Activated T-helper 1 cell treated with anti-CD3 and anti-CD28 coated beads, Interleukin-2, amount 50 U/mL, for 16 hours (primary cell): ENCODE measurements at regions not wholly inside any gene's neighbourhood (a gene's known extent, or its start where the extent isn't known, plus 50 kb on each side); places are given as distances from the start of the nearest gene placed in this dataset.

Source experiments
- DNase-seq, 2 donors: peaks; one replicate each; pipeline ENCODE4 v3.0.0-alpha.2; 2020; ENCODE audit warnings: low read depth in 1 of 2, low spot score in 1 of 2

DNA sequence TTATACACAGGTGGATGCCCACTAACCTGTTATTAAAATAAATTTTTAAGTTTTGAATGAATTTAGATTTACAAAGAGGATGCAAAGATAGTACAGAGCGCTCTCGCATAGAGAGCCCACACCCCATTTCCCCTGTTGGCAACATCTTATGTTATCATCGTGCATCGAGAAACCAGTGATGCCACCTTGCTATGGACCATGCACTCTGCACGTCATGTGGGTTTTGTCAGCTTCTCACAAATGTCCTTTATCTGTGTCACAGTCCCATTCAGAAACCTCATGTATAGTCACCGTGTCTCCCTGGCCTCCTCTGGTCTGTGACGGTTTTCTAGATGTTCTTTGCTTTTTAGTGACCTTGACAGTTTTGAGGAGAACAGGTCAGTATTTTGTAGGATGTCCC is 60.0 kb downstream of the ING1 start:
- DNase-seq, result no peak

DNA sequence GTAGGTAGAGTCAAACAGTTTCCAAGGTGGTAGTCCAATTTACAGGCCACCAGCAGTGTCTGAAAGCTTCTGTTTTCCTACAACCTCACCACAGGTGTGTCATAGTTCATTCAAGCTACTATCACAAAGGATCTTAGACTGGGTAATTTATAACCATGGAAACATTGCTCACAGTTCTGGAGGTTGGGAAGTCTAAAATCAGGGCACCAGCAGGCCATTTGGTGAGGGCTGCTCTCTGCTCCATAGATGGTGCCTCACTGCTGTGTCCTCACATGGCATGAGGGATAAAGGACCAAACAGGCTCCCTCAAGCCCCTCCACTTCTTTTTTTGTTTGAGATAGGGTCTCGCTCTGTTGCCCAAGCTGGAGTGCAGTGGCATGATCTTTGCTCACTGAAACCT is 60.6 kb downstream of the ING1 start:
- no peak for DNase-seq

DNA sequence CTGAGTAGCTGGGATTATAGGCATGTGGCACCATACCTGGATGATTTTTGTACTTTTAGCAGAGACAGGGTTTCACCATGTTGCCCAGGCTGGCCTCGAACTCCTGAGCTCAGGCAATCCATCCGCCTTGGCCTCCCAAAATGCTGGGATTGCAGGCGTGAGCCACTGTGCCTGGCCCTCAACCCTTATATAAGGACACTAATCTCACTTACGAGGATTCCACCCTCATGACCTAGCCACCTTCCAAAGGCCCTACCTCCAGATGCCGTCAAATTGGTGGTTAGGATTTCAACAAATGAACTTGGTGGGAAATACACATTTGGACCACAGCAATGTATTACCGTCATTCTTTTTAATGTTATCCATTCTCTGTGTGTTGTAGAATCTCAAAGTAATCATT is 61.0 kb downstream of the ING1 start:
- DNase-seq, result no peak

DNA sequence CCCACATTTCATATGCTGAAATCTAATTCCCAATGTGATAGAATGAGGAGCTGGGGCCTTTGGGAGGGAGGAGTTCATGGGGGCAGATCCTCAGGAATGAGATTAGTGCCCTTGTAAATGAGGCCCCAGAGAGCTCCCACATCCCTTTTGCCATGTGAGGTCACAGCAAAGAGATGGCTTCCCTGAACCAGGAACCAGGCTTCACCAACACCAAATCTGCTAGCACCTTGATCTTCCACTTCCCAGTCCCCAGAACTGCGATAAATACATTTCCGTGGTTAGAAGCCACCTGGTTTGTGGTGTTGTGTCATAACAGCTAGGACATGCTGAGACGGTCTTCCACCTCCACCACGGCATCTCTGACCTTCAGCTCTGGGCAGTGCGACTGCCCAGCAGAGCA is 62.1 kb downstream of the ING1 start:
- no peak for DNase-seq

DNA sequence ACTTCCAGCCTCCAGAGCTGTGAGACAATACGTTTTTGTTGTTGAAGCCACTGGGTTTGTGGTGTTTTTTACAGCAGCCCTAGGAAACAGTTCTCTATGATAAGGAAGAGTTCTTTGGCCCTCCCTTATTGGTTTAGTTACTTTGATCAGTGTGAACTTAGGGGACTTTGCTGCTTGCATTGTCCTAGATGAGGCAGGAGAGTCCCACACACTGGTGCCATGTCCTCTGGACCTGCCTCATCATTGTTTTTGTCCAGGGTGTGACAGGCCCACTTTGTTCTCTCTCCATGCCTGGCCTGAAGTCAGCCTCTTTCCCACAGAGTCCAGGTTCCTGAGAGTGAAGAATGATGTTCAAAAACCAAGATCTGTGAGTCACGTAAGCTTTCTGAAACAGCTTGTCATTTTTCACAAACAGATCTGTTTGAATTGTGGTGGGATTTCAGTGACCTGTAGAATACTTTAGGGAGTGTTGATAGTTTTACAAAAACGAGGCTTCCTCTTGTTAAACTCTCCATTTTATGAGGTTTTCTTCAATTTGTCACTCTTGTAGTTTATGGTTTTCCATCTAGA is 63.8 kb downstream of the ING1 start:
- DNase-seq, result no peak

DNA sequence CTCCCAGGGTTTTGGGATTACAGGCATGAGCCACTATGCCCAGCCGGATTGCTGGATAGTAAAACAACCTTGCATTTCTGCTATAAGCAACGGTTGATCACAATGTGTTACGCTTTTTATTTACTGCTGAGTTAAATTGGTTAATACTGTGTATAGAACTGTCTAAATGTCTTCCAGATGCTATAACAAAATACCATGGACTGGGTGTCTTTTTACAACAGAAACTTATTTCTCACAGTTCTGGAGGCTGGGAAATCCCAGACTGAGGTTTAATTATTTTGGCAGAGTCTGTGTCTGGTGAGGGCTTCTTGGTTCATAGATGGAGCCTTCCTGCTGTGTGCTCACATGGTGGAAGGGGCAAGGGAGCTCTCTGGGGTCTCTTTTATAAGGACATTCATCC is 65.5 kb downstream of the ING1 start:
- no peak for DNase-seq

DNA sequence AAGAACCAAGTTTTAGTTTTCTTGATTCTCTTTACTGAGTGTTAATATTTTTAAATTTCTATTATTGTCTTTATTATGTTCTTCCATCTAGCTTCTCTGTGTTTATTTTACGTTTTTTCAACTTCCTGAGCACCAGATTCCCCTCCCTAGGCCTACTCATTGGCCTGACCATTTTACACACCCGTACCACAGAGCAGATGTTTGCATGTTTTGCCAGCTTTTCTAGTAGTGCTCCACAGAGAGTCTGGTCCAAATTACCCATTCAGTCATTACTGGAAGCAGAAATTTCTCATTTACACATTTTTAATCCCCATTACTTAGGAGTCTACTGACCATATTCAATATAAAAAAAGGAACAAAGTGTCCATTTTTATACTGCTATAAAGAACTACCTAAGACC is 66.9 kb downstream of the ING1 start:
- DNase-seq, result no peak

DNA sequence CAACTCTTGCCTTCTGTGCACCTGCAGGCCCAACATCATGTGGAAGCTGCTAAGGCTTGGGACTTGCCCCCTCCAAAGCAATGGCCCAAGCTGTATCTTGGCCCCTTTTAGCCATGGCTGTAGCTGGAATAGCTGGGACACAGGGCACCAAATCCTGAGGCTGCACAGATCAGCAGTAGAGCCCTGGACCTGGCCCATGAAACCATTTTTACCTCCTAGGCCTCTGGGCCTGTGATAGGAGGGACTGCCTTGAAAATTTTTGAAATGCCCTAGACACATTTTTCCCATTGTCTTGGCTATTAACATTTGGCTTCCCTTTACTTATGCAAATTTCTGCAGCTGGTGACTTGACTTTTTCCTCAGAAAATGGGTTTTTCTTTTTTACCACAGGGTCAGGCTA is 68.7 kb downstream of the ING1 start:
- DNase-seq, result no peak

DNA sequence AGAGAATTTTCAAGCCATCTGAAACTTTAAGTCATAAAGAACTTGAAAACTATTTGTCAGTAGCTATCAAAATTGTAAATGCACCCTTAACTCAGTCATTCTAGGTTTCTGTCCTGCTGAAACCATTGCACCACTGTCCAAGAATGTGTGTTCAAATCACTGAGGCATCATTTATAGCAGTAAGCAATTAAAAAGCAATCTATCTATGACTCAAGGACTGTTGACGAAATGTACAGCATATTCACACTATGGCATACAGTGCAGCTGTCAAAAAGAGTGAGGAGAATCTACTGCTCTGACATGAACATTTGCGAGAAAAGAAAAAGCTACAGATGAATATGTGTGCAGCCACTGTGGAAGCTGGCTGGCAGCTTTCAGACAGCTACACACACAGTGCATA is 71.2 kb downstream of the ING1 start:
- DNase-seq, result no peak

DNA sequence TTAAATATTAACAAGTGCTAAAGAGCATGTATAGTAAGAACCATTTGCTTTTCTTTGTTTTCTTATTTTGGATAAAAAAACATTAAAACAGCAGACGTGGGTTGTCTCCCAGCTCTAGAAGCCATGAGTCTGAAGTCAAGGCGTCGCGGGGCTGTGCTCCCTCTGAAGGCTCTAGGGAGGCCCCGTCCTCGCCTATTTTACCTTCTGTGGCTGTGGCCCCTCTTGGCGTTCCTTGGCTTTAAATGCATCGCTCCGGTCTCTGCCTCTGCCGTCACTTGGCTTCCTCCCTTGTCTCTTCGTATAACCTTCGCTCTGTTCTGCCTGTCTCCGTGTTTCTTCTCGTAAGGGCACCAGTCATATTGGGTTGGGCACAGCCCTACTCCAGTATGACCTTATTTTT is 75.3 kb downstream of the ING1 start:
- DNase-seq, result no peak

DNA sequence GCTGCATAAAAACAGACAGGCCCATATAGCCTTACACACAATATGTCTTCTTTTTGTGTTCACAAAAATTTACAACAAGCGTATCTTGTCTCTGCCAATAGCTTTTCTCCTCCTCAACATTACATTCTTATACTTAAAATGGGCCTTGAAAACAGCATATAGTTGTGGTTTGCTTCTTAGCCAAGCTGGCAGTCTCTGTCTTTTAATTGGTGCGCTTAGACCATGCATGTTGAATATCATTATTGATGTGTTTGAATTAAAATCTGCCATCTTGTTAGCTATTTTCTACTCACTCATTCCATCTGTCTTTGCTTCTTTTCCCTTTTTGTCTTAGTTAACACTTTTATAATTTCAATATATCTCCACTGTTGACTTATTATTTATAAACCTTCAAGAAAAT is 76.4 kb downstream of the ING1 start:
- DNase-seq, result no peak

DNA sequence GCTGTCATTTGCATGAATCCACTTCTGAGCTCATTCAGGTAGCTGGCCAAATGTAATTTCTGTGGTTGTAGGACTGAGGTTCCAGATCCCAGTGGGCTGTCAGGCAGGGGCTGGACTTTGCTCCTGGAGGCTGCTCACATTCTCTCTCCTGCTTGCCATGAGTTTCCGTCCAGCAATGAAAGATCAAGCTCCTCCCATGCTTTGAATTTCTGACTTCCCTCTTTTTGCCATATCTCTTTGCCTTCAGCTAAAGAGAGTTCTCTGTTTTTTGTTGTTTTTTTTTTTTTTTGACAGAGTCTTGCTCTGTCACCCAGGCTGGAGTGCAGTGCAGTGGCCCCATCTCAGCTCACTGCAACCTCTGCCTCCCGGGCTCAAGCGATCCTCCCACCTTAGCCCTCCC is 76.9 kb downstream of the ING1 start:
- DNase-seq, result no peak

DNA sequence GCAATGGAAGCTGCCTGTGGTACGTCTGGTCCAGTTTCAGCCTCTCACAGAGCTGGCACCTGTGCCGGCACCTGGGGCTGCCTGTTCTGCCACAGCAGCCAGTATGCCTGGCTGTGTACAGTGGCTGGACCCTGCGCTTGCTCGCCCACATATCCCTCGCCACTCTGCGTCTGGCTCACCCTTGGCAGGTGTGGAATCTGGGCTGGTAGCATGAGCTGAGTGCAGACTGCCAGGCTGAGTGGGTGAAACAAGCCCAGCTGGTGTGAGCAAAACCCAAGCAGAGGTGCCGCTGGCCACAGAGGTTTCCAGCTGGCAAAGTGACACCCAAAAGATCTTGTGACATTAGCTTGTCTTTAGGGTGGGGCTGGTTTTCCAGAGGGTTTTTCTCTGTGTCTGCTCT is 80.7 kb downstream of the ING1 start:
- no peak for DNase-seq

DNA sequence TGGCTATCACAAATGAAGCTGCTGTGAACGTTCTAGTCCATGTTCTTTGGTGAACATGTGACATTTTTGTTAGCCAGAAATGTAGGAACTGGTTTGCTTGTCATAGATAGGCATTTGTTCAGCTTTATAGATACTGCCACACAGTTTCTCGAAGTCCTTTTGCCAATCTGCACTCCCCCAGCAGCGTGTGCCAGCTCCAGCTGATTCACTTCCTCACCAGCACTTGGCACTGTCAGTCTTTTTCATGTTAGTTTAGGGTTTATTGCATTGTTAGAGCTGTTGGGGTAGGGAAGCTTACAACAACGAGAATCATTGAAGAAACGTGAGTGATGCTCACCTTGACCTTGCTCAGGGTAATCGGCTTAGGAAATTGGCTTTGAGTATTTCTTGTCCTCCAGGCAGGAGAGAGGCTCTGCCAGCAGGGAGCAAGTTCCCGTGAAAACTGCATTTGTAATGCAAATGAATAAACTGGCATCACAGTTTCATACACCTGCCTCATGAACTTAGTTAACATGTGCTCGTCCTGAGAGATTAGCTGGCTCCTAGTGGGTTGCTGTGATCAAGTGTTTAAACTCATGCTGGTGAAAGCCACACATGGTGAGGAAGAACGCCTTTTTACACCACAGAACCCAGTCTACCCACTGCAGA is 83.9 kb downstream of the ING1 start:
- DNase-seq, result no peak

DNA sequence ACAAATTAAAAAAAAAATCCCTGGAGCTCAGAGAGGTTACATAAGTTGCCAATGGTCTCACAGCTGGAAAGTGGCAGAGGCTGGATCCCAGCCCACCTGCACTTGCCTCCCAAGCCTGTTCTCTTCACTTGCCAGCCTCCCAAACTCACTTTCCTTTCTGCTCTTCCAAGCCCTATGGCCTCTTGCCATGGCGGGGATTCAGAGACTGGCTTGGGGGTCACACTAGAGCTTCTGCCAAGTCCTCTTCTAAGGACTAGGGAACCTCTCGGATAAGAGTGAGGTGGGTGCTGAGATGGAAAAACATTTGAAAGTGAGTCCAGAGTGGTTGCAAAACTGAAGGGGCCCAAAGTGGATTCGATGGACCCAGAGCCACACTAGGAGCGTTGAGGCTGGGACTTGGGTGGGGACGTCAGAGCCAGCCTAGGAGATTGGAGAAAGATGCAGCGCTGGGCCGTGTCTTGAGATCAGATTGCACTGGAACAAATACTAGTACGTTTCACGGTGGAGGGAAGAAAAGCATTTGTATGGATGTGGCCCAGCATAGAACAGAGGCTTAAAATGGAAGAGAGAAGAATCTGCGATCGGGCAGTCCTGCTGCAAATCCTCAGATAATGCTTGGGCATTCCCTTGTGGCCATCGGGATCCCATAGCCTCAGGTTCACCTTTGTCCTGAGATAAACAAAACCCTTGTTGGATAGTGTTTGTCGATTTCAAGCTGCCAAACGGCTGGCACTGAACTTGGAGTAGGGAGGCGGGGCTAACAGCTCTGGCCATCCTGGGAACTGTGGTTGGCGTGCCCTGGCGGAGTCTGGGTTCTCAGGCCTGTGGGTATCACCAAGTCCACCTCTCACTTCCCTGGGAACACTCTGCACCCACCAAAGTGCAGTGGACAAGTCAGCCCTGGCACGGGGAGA is 84.8 kb downstream of the ING1 start:
- DNase-seq, result no peak

DNA sequence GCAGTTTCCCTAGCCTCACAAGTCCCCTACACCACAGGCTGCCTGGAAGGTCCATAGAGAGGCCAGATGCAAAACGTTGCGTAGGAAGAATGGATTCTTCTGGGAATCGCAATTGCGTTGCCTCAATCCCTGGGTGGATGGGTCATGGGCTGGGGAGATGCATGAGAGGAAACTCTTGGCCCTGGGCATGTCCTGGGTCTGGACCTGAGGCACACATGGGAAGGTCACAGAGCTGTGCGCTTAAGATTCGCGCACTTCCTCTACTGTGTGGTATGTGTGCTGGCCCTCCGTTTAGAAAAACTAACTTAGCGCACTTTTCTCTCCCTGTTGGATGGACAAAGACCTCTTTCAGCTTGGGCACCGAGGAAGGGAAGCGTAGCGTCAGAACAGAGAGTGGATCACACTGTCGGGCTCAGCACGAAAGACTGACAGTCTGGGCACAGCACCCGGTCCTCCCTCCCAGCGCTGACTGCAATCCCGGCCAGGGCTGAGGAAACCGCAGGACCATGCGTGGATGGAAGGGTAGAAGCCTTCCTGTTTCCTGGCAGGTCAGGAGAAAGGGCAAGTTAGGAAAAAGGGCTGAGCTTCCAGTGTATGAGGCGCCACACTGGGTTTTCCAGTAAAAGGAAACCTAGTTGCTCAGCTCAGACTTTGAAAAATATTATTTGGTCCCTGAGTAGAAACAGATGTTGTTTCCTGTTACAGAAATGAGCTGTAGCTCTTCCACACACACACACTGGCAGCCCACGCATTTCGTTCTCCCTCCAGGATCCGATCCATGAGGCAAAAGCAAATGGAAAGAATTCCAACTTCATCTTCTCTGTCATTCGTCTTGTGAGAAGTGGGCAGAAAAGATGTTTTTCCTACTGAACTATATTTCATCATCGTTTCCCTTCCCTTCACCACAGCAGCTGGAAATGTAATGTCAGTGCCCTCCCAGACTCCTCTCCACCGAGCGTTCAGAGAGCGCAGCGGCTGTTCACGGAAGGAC is 86.0 kb downstream of the ING1 start:
- DNase-seq, result no peak

DNA sequence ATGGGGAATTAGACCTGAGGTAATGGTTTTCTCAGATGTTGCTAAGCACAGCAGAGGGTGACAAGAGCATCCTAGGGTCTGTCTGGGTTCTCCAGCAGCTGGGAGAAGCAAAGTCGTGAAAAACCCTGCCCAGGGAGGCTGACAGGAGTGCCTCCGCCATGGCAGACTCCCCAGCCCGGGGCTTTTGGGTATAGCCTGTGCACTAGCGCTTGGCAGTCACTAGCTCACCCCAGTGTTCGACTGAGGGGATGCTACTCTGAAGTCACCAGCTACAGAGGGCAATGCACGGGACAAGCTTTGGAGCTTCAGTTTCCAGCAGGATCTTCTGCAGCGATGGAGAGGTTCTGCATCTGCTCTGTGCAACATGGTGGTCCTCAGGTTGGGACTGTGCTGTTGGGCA is 87.5 kb downstream of the ING1 start:
- DNase-seq, result no peak

DNA sequence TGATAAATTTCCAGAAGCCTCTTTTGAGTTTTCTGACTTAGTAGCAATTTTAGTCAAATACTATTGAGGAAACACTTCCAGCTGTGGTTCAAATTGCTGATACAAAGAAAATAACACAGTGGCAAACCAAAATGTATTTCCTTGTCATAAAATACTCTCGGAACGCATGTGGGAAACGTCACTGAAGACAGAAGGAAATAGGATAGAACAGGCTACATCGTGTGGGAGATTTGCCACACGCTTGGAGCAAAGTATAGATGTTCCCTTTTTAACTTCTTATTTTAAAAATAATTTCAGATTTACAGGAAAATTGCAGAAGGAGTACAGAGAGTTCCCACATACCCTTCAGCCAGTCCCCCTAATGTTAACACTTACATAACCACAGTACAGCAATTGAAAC is 88.8 kb downstream of the ING1 start:
- no peak for DNase-seq

DNA sequence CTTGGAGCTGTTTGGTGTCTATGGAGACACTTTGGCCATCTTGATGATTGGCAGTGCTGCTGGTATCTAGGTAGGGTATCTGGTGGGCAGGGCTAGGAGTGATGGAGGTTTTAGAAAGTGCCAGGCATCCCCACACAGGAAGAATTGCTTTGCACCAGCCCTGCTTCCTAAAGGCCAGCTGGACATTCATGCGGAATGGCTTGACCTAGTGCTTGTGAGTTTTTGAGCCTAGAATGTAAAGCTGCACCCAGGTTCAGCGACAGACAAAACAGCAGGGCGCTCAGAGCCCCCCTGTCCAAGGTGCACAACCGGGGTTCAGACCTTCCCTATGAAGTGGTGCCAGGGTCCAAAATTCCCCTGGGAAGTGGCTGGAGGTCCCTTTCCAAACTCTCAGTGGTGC is 93.1 kb downstream of the ING1 start:
- DNase-seq, result no peak

DNA sequence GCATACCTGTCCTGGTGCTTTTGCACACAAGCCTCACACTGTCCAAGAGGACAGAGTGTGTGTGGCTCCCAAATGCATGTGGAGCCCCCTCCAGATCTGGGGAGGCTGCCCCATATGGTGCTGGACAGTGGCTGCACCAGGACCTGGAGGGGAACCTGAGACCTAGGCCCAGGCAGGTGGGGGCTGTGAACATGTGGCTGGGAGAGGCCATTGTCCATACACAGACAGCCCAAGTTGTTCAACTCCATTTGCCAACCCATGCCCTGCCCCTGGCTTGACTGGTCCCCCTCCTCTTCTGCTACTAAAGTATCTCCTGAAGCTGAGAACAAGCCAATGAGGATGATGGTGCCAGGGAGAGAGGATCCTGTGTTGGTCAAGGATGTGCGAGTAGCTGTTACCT is 94.0 kb downstream of the ING1 start:
- DNase-seq, result no peak

DNA sequence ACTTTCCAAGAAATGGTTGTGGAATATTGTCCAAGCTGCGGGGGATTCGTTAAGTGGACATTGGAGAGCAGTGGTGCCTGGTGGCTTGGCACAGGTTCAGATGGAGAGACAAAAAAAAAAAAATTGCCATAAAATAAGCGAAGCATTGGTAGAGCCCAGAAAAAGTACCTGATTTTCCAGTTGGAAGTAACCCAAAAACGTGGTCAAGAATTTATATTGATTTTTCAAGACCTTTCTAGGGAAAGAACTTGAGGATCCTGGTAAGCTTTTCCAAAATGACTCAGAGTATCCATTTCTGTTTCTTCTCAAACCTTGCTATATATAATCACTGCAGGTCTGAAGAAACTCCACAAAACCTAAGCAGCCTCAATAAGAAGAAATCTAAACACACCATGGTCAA is 94.6 kb downstream of the ING1 start:
- DNase-seq, result no peak
